Astrocyte (in vitro differentiated cells and primary cell): ENCODE measurements at regions not wholly inside any gene's neighbourhood (a gene's known extent, or its start where the extent isn't known, plus 50 kb on each side); places are given as distances from the start of the nearest gene placed in this dataset.

Source experiments
- CTCF ChIP-seq: IDR thresholded peaks from 2 replicates; pipeline ENCODE4 v1.5.1; 2011; ENCODE audit warnings: low read depth, mild to moderate bottlenecking, inconsistent platforms, low read length, moderate library complexity; ENCODE audit not compliant: insufficient read depth
- EZH2 ChIP-seq: IDR thresholded peaks from 2 replicates; pipeline ENCODE4 v1.6.1; 2012; ENCODE audit warnings: mild to moderate bottlenecking, low read length, inconsistent platforms; ENCODE audit not compliant: insufficient read depth

- TF ChIP-seq CTCF (no peak), EZH2 (no peak)
These were observed 367.1 kb upstream of the IZUMO3 start for GRCh38 chr9:24912767-24913166.
